OCI-LY7 (cell line): ENCODE measurements at regions not wholly inside any gene's neighbourhood (a gene's known extent, or its start where the extent isn't known, plus 50 kb on each side); places are given as distances from the start of the nearest gene placed in this dataset.

Experiments used
- BruUV-seq: library from RNA; stranded (reverse); fragments of 400-500 nt; replicated peaks from 2 replicates; lab custom pipeline; 2021; lab: Mats Ljungman, UMichigan
- CTCF ChIA-PET: fragments of 300-600 bp; sonication (Branson Sonifier 250); formaldehyde crosslinking; loops from one replicate; lab custom pipeline; 2022; ENCODE audit warnings: antibody characterized with exemption; ENCODE audit not compliant: unreplicated experiment; lab: Charles Lee
- POLR2A ChIA-PET: fragments of 300-600 bp; sonication (Branson Sonifier 250); formaldehyde crosslinking; loops from one replicate; lab custom pipeline; 2022; ENCODE audit warnings: antibody characterized with exemption; lab: Charles Lee
- DNase-seq: peaks from one replicate; pipeline ENCODE4 v3.0.0-alpha.2; 2015; ENCODE audit warnings: low spot score
- H2AFZ ChIP-seq: fragments of 200-600 bp; sonication (generic), shearing (Covaris generic); 2 replicates; pipeline ENCODE4 v1.6.1; 2014; ENCODE audit warnings: mild to moderate bottlenecking, antibody characterized with exemption, low read length, moderate library complexity
- H3K27ac ChIP-seq: fragments of 200-600 bp; sonication (generic); 2 replicates; pipeline ENCODE4 v1.5.1; 2014; ENCODE audit warnings: mixed run types, low read depth, mild to moderate bottlenecking, moderate library complexity, low read length, inconsistent platforms; ENCODE audit not compliant: poor library complexity, severe bottlenecking
- H3K36me3 ChIP-seq: fragments of 200-600 bp; sonication (generic); 2 replicates; pipeline ENCODE4 v1.6.1; 2014; ENCODE audit warnings: mild to moderate bottlenecking, antibody characterized with exemption, low read length, moderate library complexity, mixed read lengths; ENCODE audit not compliant: insufficient read depth
- H3K4me1 ChIP-seq: fragments of 200-600 bp; sonication (generic); 2 replicates; pipeline ENCODE4 v1.5.1; 2014; ENCODE audit warnings: mild to moderate bottlenecking, low read length; ENCODE audit not compliant: insufficient read depth, poor library complexity, severe bottlenecking
- H3K4me2 ChIP-seq: fragments of 200-600 bp; sonication (generic); 2 replicates; pipeline ENCODE4 v1.6.1; 2014; ENCODE audit warnings: mild to moderate bottlenecking, low read length
- H3K4me3 ChIP-seq: fragments of 200-600 bp; sonication (generic); 2 replicates; pipeline ENCODE4 v1.5.1; 2014; ENCODE audit warnings: mild to moderate bottlenecking, low read depth, low read length; ENCODE audit not compliant: poor library complexity, severe bottlenecking
- H3K79me2 ChIP-seq: fragments of 200-600 bp; sonication (generic); 2 replicates; pipeline ENCODE4 v1.6.1; 2016; ENCODE audit warnings: low read depth, mild to moderate bottlenecking, low read length, moderate library complexity, mixed read lengths; ENCODE audit not compliant: insufficient read depth
- H3K9me2 ChIP-seq: fragments of 200-600 bp; sonication (generic); 2 replicates; pipeline ENCODE4 v1.6.1; 2016; ENCODE audit warnings: mild to moderate bottlenecking, low read length, mixed read lengths; ENCODE audit not compliant: insufficient read depth
- H3K9me3 ChIP-seq: fragments of 200-600 bp; sonication (generic); 2 replicates; pipeline ENCODE4 v1.6.1; 2014; ENCODE audit warnings: mild to moderate bottlenecking, mixed run types, low read length, mixed read lengths
- H4K20me1 ChIP-seq: fragments of 200-600 bp; sonication (generic); 2 replicates; pipeline ENCODE4 v1.6.1; 2014; ENCODE audit warnings: mild to moderate bottlenecking, antibody characterized with exemption, low read length, moderate library complexity, mixed read lengths; ENCODE audit not compliant: insufficient read depth
- EZH2phosphoT487 ChIP-seq: fragments of 200-600 bp; sonication (generic); IDR thresholded peaks from 2 replicates; pipeline ENCODE4 v1.6.1; 2018; ENCODE audit warnings: low read depth, borderline replicate concordance, mild to moderate bottlenecking, mixed run types, antibody characterized with exemption, low read length, moderate library complexity, mixed read lengths
- intact Hi-C: fragments of 100-400 bp; cut with micrococcal nuclease; formaldehyde crosslinking; loops from one replicate; pipeline ENCODE4 v1.10.0; 2022; ENCODE audit not compliant: unreplicated experiment
- TF ChIP-seq, protein P1 (sequence below): fragments of 200-600 bp; sonication (generic); conservative IDR thresholded peaks from 2 replicates; pipeline ENCODE4 v1.5.1; 2014; ENCODE audit warnings: mild to moderate bottlenecking, antibody characterized with exemption, low read length, moderate library complexity, mixed read lengths

DNA sequence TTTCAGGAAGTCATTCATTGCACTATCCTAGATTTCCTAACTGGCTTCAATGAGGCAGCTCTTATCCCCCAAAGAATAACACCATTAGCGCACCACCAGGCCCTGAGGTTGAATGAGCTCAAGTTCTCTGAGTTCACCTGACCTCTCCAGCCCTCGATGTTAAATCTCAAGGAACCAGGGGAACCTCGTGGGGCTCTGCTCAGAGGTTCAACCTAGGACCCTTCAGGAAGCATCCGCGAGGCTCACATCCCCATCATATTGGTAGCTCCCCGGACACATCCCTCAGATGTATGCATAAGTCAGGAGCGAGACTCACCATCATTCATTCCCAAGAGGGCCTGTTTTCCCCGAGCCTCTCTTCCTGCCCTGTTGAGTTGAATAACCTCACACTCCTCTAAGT is 145.6 kb upstream of the KLHL29 start:
- CTCF ChIA-PET = interaction anchor here (1.1 kb wide), 1 partner anchor 22 kb away, joined by 3 read pairs; no protein-coding TSS in a partner anchor
- intact Hi-C loops = no loop called here
- no peaks in the 10 kb centered on the region for H3K9me3 ChIP-seq
- no peak overlapping the region for H3K4me3 ChIP-seq
- no TSS peak for BruUV-seq
- no peaks in the 10 kb centered on the region for H3K79me2 ChIP-seq
- H2AFZ ChIP-seq = no peak overlapping the region
- no peaks in the 10 kb centered on the region for H3K36me3 ChIP-seq
- no peak for DNase-seq
- no peaks in the 10 kb centered on the region for H3K9me2 ChIP-seq
- H3K27ac ChIP-seq = no peak overlapping the region
- no peak for TF ChIP-seq EZH2phosphoT487
- TF ChIP-seq, protein P1, sequence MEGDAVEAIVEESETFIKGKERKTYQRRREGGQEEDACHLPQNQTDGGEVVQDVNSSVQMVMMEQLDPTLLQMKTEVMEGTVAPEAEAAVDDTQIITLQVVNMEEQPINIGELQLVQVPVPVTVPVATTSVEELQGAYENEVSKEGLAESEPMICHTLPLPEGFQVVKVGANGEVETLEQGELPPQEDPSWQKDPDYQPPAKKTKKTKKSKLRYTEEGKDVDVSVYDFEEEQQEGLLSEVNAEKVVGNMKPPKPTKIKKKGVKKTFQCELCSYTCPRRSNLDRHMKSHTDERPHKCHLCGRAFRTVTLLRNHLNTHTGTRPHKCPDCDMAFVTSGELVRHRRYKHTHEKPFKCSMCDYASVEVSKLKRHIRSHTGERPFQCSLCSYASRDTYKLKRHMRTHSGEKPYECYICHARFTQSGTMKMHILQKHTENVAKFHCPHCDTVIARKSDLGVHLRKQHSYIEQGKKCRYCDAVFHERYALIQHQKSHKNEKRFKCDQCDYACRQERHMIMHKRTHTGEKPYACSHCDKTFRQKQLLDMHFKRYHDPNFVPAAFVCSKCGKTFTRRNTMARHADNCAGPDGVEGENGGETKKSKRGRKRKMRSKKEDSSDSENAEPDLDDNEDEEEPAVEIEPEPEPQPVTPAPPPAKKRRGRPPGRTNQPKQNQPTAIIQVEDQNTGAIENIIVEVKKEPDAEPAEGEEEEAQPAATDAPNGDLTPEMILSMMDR = no peak
- H4K20me1 ChIP-seq = no peaks in the 10 kb centered on the region
- POLR2A ChIA-PET = no interaction called here
- H3K4me2 ChIP-seq = no peak overlapping the region
- H3K4me1 ChIP-seq = no peaks in the 10 kb centered on the region

DNA sequence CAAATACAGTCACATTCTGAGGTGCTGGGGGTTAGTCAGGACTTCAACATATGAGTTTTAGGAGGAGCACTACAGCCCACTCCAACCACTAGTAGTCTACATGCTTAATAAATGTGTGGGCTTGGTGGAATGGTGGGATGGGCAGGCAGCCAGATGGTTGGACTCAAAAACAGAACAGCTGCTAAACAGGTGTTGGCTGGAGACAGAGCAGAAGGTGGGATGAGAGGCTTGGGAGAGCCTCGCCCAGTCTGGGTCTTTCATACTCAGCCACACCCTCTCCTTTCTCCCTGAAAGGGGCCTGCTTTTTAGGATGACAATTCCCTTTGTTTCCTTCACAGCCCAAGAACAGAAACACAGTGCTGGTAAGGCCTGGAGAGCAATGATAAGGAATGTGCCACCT is 143.9 kb upstream of the KLHL29 start:
- no peaks in the 10 kb centered on the region for H4K20me1 ChIP-seq
- H3K9me3 ChIP-seq = no peaks in the 10 kb centered on the region
- BruUV-seq = no TSS peak
- H2AFZ ChIP-seq = no peak overlapping the region
- TF ChIP-seq EZH2phosphoT487 = no peak
- TF ChIP-seq, protein P1 = no peak
- no peaks in the 10 kb centered on the region for H3K9me2 ChIP-seq
- no peak for DNase-seq
- H3K4me2 ChIP-seq = no peak overlapping the region
- H3K4me3 ChIP-seq = no peak overlapping the region
- H3K4me1 ChIP-seq = no peaks in the 10 kb centered on the region
- H3K79me2 ChIP-seq = no peaks in the 10 kb centered on the region
- no peak overlapping the region for H3K27ac ChIP-seq
- ChIA-PET CTCF (no interaction called here), POLR2A (no interaction called here)
- no peaks in the 10 kb centered on the region for H3K36me3 ChIP-seq
- intact Hi-C loops = no loop called here

DNA sequence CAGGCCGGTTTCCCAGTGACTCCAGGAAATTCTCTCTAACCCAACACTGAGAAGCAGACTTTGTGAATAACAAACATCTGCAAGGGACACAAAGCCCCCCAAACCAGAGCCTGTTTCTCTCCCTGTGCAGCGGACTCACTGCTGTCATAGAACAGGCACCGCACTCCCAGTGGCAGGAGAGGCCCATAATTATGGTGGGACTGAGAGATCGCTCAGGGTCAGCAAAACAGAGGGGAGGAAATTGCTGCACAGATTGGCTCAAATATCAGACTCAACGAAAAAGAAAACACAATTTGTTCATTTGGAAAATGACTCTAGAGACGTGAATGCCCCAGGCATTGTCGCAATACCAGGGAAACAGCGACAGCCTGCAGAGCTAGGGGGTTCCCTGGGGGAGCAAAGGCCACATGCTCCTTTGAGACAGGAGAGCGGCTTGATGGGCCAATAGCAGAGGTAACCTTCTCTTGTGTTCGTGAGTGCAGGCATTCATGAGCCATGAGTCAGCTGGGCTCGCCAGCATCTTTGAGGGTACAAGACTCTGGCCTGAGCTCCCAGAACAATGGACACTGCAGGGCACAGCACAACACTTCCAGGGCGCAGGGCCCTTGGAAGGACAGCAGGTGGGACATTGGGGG is 143.3 kb upstream of the KLHL29 start:
- CTCF ChIA-PET = no interaction called here
- no peaks in the 10 kb centered on the region for H3K4me1 ChIP-seq
- intact Hi-C loops = no loop called here

More for the DNA sequence above, 143.3 kb upstream of the KLHL29 start:
- TF ChIP-seq, protein P1 = no peak
- no peak for TF ChIP-seq EZH2phosphoT487
- Histone ChIP-seq H3K4me3 (no peak overlapping the region), H3K4me2 (no peak overlapping the region), H4K20me1 (no peaks in the 10 kb centered on the region), H3K27ac (no peak overlapping the region), H2AFZ (no peak overlapping the region), H3K9me3 (no peaks in the 10 kb centered on the region), H3K9me2 (no peaks in the 10 kb centered on the region), H3K36me3 (no peaks in the 10 kb centered on the region), H3K79me2 (no peaks in the 10 kb centered on the region)
- POLR2A ChIA-PET = no interaction called here
- no peak for DNase-seq
- no TSS peak for BruUV-seq
